HG03460 (cell line): ENCODE measurements at regions not wholly inside any gene's neighbourhood (a gene's known extent, or its start where the extent isn't known, plus 50 kb on each side); places are given as distances from the start of the nearest gene placed in this dataset.
A peak's percentile ranks its signal among the peaks of the same experiment; 100 is the strongest.
"Not testable (repeated sequence)": the region's sequence is repeated elsewhere in the genome, so short reads cannot be mapped to it uniquely, and the experiment has no call there.

ENCODE experiments used
- ATAC-seq: cut with Tn5 transposase; IDR thresholded peaks from one replicate; pipeline ENCODE4 v1.9.1; 2021; ENCODE audit not compliant: unreplicated experiment

- no peak for ATAC-seq
Measured at GRCh38 chr9:71514344-71514975, 253.9 kb downstream of the CEMIP2 start.

- no peak for ATAC-seq
Measured at GRCh38 chr9:71509054-71509453, 259.3 kb downstream of the CEMIP2 start.

GRCh38 chr9:71508141-71508540 lies 260.2 kb downstream of the CEMIP2 start:
- not testable (repeated sequence) for ATAC-seq

DNA sequence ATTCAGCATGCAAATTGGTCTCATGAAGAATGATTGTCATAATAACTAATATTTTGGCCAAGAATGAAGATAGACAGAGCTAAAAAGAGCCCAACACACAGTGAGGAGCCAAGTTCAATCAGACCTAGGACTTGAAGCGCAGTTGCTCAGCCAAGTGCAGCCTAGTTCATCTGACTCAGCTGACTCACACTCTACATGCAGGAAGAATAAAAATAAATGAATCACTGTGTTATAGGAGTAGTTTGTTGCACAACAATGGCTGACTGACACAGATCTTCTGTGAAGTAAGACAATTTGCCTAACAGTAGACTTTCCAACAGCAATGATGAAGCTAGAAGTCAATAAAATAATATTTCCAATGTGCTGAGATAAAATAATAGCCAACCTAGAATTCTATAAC lies 261.5 kb downstream of the CEMIP2 start:
- ATAC-seq = no peak

DNA sequence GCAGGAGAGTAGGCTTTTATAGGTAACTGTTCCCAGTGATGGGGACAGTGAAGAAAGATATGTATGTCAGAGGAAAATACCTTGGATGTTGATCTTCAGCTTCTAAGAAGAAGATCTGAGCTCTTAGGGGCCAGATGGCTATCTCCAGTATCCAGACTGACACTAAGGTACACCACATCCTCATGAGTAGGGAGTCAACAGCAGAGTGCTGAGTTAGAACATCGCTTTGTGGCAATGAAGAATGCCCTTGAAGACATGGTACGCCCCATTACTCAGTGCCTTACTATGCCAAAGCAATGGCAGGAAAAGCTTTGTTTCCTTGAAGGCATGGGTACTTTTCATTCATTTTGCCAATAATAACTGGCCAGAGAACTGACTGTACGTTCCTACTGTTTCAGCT lies 263.7 kb downstream of the CEMIP2 start:
- ATAC-seq = no peak

- ATAC-seq = no peak
Measured at GRCh38 chr9:71498691-71499090, 269.6 kb downstream of the CEMIP2 start.

GRCh38 chr9:71490810-71491209 lies 277.5 kb downstream of the CEMIP2 start:
- ATAC-seq = no peak

- ATAC-seq = no peak
Measured at GRCh38 chr9:71487061-71487460, 281.3 kb downstream of the CEMIP2 start.

DNA sequence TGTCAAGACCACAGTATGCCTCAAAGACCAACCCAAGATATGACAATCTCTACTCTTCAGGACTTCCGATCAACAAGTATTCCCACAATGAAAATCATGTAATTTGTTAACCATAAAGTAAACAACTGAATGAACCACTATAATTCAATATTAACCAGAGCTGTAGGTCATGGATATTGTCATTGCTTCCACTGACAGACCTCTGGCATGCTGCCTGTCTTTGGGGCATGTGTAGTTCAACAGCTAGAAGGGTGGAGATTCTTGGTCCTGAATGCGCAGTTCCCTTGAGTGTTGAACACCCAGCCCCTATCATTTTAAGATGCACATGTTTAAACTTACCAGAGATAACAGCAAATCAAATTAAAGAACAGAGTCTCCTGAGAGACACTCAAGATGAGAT lies 283.0 kb downstream of the CEMIP2 start:
- ATAC-seq = no peak

DNA sequence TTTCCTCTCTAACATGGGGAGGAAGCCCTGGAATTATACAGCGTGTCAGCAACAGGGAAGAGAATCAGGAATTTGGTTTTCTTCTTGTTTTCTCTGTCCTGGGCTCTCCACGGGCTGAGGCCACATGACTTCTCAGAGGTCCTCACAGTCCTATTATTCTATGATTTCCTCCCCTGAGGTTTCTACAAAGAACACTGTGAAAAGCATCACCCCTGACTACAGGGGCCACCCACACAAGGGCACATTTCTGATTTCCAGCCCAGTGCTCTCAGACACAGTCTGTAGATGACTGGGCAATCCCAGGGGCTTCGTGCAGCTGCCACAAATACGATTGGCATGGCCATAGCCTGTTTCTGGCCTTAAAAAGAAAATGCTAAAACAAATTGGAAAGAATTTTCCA lies 284.9 kb downstream of the CEMIP2 start:
- ATAC-seq = no peak

GRCh38 chr9:71479621-71480020 lies 288.7 kb downstream of the CEMIP2 start:
- ATAC-seq = no peak

- ATAC-seq = no peak
Measured at GRCh38 chr9:71472400-71472799, 295.9 kb downstream of the CEMIP2 start.

DNA sequence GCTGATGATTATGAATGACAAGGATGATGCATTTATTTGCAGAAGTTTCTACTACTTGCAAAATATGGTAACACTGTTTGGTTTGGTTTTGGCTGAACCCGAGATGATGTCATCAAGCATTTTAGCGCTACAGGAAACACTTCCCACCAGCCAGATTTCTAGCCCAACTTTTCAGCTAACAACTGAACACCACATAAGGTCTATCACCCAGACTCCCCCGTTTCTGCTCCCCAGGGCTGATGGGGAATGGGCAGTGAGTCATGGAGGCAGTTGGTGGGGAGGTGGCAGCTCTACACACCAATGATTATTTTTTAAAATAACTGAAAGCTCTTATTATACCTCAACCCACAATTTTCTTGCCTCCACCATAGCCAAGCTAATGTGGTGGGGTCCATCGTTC lies 302.9 kb downstream of the CEMIP2 start:
- no peak for ATAC-seq

GRCh38 chr9:71459082-71459481 lies 309.2 kb downstream of the CEMIP2 start:
- ATAC-seq = no peak

- ATAC-seq = peak; percentile 74
Measured at GRCh38 chr9:71446473-71447411, 321.6 kb downstream of the CEMIP2 start.

DNA sequence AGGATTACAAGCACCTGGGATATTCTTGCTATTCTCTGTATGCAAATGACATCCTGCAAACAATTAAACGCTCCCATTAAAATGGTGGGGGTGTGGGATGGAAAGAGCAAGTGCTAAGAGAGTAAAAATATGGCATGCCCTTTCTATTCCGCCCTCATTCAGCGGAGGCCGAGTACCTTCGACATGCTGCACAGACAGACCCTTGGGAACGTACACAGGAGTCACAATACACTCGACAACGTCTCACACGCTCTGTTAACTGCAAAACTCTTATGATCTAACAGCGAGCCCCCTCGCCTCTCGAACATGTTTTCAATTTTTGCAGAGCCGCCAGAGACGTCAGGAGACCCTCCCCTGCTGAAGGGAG lies 322.2 kb downstream of the CEMIP2 start:
- ATAC-seq = no peak

DNA sequence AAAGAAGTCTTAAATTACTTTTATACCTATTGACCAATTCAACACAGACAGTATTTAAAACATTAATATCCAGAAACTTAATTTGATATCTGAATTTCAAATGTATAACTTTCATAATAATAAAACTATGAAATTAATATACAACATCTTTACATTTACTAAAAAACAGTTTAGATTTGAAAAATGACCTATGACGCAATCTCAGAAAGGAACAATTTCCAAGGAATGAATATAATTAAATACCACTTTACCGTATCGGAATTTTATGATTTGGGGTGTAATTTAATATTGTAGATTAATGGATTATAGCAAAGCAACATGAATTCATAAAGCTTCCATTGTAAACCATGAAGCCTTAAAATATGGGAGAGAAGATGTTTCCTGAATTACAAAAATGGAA lies 321.5 kb upstream of the TRPM3 start:
- no peak for ATAC-seq

- no peak for ATAC-seq
Measured at GRCh38 chr9:71441266-71441665, 319.8 kb upstream of the TRPM3 start.

DNA sequence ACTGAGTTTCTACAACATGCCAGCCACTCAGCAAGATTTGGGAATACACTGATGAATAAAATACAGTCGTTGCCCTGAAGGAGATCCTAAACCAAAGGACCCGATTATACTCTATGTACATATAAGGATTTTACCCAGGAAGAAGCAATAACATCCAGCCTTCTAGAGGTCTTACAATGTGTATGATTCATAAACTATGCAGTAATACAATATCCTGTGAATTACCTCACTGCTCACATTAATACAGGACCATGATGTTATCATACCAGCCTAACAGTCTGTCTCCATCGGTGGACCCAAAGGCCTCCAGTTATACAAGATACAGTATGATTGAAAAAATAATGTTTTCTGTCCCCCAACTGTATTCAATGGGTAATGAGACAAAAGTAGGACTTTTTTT lies 310.5 kb upstream of the TRPM3 start:
- ATAC-seq = no peak

- not testable (repeated sequence) for ATAC-seq
Measured at GRCh38 chr9:71407341-71407740, 285.9 kb upstream of the TRPM3 start.

DNA sequence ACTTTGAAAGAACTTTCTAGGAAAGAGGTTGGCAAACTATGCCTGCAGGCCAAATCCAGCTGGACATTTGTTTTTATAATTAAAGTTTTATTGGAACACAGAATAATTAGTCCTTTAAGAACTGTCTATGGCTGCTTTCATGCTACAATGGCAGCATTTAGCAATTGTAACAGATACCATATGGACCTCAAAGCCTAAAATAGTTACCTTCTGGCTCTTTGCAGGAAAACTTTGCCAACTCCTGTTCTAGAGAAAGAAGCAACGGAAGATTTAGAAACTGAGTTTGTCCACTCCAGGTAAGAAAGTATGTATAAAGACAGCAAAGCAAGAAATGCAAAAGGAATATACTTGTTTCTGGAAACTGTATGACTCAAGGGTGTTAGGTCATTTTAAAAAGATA lies 281.7 kb upstream of the TRPM3 start:
- no peak for ATAC-seq

- no peak for ATAC-seq
Measured at GRCh38 chr9:71393005-71393404, 271.6 kb upstream of the TRPM3 start.
